NOMO-1 (cell line): ENCODE measurements at regions not wholly inside any gene's neighbourhood (a gene's known extent, or its start where the extent isn't known, plus 50 kb on each side); places are given as distances from the start of the nearest gene placed in this dataset.
"Not testable (repeated sequence)": the region's sequence is repeated elsewhere in the genome, so short reads cannot be mapped to it uniquely, and the experiment has no call there.

Source experiments
- DNase-seq, 2 experiments: peaks; one replicate each; lab custom pipeline; 2025; ENCODE audit not compliant: unreplicated experiment in 2 of 2; lab: John Stamatoyannopoulos, UW

- DNase-seq = peak; percentile 1 to 71
Measured at GRCh38 chr16:22572331-22573224, 61.9 kb downstream of the NPIPB5 start.

GRCh38 chr16:22573225-22573530, 62.5 kb downstream of the NPIPB5 start:
- not testable (repeated sequence) for DNase-seq

DNA sequence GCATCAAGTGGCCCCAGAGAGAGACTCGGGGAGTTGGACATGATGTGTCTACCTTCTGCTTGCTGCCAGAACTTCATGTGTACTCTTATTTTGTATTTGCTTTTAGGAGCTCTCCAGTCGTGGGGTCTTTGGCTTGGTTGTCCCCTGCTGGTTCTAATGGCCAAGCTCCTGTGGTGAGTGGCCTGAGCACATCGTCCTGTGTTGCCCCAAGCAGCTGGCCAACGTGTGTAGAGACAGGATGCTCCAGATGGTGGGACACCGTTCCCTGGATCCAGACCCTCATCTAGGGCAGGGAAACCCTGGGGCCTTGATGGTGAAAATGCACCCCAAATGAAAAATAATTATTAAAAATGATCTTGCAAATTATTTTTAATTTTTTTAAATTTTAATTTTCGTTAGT, 65.8 kb downstream of the NPIPB5 start:
- DNase-seq = not testable (repeated sequence)

- DNase-seq = not testable (repeated sequence)
Measured at GRCh38 chr16:22583195-22583594, 72.5 kb downstream of the NPIPB5 start.

DNA sequence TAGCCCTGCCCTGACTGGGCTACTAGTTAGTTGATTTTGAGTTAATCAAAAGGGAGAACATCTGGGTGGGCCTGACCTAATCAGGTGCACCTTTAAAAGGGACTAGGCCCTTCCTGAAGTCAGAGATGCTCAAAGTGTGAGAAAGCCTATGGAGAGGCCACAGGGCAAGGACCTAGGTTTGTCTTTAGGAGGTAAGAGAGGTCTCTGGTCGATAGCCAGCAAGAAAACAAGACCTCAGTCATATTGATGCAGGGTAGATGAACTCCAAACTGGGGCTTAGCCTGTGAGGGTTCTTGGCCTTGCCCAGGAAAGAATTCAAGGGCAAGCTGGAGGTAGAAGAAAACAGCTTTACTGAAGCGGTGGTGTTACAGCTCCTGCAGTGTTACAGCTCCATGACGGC, 73.8 kb downstream of the NPIPB5 start:
- DNase-seq = not testable (repeated sequence)

GRCh38 chr16:22584941-22585340, 74.2 kb downstream of the NPIPB5 start:
- not testable (repeated sequence) for DNase-seq

DNA sequence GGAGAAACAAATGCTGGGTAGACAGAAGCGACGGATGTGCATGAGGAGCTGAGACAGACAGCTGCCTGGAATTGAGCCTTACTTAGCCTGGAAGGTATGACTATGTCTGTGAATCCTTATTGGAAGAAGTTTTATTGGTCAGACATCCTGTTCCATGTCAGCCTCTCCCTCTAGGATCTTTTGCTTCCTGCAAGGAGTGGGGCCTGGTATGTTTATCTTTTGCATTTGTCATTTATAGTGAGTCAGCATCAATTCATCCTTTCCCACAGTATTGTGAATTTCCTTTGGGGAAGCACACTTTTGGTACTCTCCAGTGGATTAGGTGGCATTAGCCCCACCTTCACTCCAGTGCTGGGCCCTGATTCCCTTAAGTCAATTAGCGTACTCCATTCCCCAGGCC, 74.7 kb downstream of the NPIPB5 start:
- DNase-seq = not testable (repeated sequence)

DNA sequence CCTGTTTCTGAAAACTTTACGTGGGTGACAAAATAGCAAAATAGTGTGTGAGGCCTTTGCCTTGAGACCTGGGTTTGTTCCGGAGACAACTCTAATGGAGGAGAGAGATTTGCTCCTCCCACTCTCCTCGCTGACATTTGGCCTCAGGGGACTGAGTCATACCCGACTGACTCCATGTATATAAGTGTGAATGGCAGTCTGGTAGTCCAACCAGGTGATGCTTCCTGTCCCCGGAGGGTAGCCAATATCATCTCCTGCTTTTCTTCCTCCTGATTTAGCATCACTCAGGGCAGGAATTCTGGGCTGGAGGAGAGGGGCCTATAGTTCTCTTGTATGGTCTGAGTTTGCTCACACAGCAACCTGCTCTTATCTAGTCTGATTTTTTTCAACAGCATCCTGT, 76.0 kb downstream of the NPIPB5 start:
- DNase-seq = not testable (repeated sequence)

GRCh38 chr16:22589757-22590156, 79.1 kb downstream of the NPIPB5 start:
- not testable (repeated sequence) for DNase-seq

DNA sequence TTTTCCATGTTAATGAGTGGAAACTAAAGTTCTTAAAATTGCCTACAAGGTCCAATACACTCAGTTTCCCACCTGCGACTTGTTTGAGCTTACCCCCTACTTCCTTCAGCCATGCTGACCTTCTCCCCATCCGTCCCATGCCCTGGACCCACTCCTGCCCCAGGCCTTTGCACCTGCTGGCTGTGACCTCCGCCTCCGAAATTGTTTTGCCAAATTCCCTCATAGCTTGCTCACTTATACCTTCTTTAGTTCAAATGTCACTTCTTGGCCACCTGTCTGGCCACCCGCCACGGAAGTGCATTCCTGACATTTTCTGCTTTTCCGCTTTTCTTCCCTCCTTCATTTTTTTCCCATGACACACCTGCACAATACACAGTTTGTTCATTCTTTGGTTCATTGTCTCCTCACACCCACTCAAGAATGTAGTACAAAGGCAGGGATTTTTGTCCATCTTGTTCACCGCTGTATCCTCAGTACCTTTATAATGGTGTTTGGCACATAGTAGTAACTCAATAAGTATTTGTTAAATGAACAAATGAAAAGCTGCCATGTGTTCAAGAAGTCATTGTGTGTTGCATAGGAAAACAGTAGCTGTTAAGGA, 85.9 kb downstream of the NPIPB5 start:
- DNase-seq = not testable (repeated sequence)

- DNase-seq = not testable (repeated sequence)
Measured at GRCh38 chr16:22603744-22604143, 93.1 kb downstream of the NPIPB5 start.

DNA sequence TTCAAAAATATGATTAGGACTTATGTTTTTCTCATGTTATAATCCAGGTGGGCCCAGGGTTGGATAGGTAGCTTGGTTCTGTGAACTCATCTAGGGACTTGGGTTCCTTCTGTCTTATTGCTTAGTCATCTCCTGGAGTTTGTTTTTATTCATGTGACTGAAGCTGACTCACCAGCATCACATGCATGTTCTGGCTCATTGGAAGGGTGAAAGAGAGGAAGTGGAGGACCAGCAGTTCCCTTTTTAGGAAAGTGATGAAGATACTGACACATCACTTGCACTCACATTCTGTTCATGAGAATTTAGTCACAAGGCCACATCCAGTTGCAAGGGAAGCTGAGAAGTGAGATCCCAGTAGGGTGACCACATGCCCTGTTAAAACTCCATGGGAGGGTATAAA, 95.9 kb downstream of the NPIPB5 start:
- DNase-seq = not testable (repeated sequence)

DNA sequence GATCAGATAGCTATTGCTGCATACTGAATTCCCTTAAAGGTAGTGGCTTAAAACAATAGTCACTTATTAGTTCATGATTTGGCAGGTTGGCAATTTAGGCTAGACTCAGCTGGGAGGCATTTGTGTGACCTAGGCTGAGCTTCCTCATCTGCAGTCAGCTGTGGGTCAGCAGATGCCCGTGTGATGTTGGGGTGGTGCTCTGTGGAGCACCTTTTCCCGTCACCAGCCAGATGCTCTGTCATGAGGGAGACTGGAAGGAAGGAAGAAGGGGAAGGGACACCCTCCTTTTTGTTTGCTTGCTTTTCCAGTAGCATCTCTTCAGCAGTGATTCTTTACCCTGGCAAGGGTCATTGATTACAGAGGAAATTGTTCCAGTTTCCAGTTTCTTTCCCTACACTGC, 99.1 kb downstream of the NPIPB5 start:
- DNase-seq = not testable (repeated sequence)

DNA sequence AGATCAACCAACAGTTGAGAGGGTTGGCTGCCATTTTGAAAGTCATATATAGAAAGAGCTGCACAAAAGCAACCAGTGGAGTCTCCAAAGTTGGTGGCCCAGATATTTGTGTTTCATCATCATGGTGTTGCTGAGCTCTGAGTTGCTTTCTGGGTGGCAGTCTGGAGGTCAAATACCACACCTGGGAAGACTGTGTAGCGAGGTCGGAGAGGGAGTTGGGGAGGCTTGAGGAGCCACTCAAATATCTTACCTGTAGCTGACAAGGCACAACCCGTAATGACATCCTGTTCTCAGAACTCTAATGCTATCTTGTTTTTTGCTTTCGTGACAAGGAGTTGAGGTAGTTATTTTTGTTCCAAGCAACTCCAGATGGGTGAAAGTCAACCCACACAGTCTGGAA, 100.4 kb downstream of the NPIPB5 start:
- DNase-seq = not testable (repeated sequence)

DNA sequence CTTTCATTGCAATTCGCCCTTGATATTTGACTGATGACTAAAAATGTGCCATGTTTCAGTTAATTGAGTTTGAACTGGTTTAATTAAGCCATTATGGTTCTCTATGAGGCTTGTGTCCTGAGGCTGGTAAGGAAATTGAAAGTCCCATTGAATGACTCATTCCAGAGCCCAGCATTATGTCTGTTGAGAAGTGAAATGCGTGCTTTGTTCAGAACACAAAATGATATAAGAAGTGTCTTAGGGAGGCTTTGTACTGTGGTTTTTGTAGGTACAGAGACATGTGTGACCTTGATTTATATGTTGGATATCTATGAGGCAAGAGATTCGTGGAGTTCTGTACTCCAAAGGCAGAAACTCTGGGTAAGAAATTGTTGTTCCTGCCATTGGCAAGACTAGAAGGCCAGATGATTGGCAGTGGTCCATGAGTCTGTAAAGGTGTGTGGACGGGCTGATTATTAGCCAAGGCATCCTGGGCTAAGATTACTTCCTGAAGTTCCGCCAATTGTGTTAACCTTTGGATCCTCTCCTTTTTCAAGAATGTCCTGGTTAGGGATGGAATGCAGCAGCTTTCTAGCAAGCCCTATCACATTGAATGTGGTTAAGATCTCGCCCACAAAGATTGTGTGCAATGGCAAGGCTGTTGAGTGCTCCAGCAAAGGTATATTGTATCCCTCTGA, 103.7 kb downstream of the NPIPB5 start:
- no peak for DNase-seq

DNA sequence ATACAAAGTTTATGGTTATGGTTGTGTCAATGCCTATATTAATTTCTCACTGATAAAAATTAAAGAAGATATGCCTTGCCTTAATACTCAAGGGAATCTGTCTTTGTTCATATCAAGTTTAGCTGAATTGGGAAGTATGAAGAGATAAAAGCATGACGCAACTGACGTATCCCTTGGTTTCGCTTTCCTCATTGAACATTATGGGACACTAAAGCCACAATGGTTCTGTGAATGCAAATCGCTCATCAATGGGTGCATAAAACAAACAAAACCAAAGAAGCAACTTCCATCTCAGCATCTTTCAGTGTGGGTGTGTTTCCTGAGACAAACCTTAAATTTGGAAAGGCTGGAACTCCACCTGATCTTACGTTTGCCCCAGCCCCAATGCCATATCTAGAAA, 108.2 kb downstream of the NPIPB5 start:
- DNase-seq = peak in 1 of 2 experiments; percentile 18

GRCh38 chr16:22621586-22622155, 111.0 kb downstream of the NPIPB5 start:
- DNase-seq = no peak

DNA sequence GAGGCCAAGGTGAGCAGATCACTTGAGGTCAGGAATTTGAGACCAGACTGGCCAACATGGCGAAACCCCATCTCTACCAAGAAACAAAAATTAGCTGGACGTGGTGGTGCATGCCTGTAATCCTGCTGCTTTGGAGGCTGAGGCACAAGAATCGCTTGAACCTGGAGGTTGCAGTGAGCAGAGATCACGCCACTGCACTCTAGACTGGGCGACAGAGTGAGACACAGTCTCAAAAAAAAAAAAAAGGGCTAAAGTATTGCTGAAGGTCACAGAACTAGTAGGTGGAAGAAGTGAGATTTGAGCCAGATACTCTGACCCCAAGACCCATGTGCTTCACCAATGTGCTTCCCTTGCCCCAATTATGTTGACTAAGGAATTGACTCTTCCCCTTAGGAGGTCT, 112.0 kb downstream of the NPIPB5 start:
- DNase-seq = no peak

DNA sequence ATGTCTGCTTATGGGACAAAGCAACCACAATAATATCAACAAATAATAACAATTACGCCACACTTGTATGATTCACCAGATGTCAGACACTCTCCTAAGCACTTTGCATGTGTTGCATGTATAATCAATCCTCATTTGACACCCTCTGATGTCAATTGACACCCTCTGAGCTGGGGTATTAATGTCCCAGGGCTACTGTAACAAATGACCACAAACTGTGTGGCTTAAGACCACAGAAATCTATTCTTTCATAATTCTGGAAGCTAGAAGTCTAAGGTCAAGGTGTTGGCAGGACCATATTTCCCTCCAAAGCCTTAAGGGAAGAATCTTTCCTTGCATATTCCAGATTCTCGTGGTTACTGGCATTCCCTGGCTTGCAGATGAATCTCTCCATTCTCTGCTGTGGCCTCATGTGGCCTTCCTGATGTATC, 112.7 kb downstream of the NPIPB5 start:
- no peak for DNase-seq

DNA sequence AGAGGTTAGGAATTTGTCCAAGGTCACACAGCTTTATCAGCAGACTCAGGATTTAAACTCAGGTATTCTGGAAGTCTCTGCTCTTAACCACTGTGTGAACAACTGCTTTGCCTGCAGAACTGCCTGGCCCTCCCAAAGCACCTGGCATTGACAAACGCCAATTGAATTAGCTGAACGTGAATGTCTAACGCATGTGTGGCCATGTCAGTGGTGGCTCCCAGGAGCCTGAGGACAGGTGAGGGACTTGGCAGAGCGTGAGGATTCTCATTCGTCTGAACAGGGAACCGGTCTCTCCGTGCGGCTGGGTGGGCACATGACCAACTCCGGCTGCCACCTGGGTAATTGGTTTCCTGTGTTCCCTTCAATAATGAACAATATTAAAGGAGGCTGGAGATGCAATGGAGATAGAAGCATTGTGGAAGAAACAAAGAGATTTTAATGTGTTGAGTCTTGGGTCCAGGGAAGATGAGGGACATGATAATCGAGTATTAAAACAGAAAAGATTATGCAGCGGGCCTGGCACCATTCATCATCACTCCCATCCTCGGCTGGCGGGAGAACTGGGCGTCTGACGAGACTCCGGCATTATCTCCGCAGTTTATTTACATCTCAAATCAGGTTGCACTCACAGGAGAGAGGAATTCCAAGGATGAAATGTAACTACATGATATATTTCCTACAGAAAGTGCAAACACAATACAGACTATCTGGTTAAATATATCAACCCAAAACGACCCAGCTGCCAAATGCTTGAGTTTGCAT, 113.5 kb downstream of the NPIPB5 start:
- DNase-seq = no peak
